Caco-2 (cell line): ENCODE measurements at regions not wholly inside any gene's neighbourhood (a gene's known extent, or its start where the extent isn't known, plus 50 kb on each side); places are given as distances from the start of the nearest gene placed in this dataset.

ENCODE experiments used
- BruUV-seq: library from RNA; stranded (reverse); fragments of 400-500 nt; replicated peaks from 2 replicates; lab custom pipeline; 2021; lab: Mats Ljungman, UMichigan
- CTCF ChIA-PET: fragments of 300-600 bp; sonication (Branson Sonifier 250); formaldehyde crosslinking; loops from one replicate; lab custom pipeline; 2022; ENCODE audit warnings: antibody characterized with exemption; lab: Charles Lee
- POLR2A ChIA-PET: fragments of 300-600 bp; sonication (Branson Sonifier 250); formaldehyde crosslinking; loops from one replicate; lab custom pipeline; 2022; ENCODE audit warnings: antibody characterized with exemption; lab: Charles Lee
- DNase-seq, 2 experiments: peaks; one replicate each; pipeline versions ENCODE4 v3.0.0 to v3.0.0-alpha.2; 2020 to 2022
- H3K27me3 ChIP-seq: replicated peaks from 2 replicates; pipeline ENCODE4 v1.6.0; 2011; ENCODE audit warnings: low read length; ENCODE audit not compliant: control insufficient read depth, insufficient read depth
- H3K36me3 ChIP-seq: 2 replicates; pipeline ENCODE4 v1.5.1; 2011; ENCODE audit warnings: low read length; ENCODE audit not compliant: control insufficient read depth, insufficient read depth
- H3K4me1 ChIP-seq: fragments of 250-450 bp; sonication (Bioruptor Pico); 2 replicates; pipeline ENCODE4 v1.5.1; 2020; ENCODE audit warnings: mild to moderate bottlenecking
- H3K4me3 ChIP-seq: 2 replicates; pipeline ENCODE4 v1.5.1; 2011; ENCODE audit warnings: low read depth, mild to moderate bottlenecking, control low read depth, low read length
- H3K9me3 ChIP-seq: fragments of 250-450 bp; sonication (Bioruptor Pico); 2 replicates; pipeline ENCODE4 v1.5.1; 2020; ENCODE audit warnings: mild to moderate bottlenecking, moderate library complexity
- H3K27ac Mint-ChIP-seq: one replicate; pipeline ENCODE4 v1.8.0; 2022; ENCODE audit warnings: mixed read lengths; ENCODE audit not compliant: unreplicated experiment
- H3K27me3 Mint-ChIP-seq: one replicate; pipeline ENCODE4 v1.8.0; 2022; ENCODE audit warnings: mixed read lengths; ENCODE audit not compliant: insufficient read depth, unreplicated experiment
- H3K36me3 Mint-ChIP-seq: one replicate; pipeline ENCODE4 v1.8.0; 2022; ENCODE audit warnings: mild to moderate bottlenecking, mixed read lengths; ENCODE audit not compliant: insufficient read depth, unreplicated experiment
- H3K4me1 Mint-ChIP-seq: one replicate; pipeline ENCODE4 v1.8.0; 2022; ENCODE audit warnings: low read depth, mixed read lengths; ENCODE audit not compliant: unreplicated experiment
- H3K4me3 Mint-ChIP-seq: one replicate; pipeline ENCODE4 v1.8.0; 2022; ENCODE audit warnings: mild to moderate bottlenecking, moderate library complexity, mixed read lengths; ENCODE audit not compliant: unreplicated experiment
- H3K9me3 Mint-ChIP-seq: one replicate; pipeline ENCODE4 v1.8.0; 2022; ENCODE audit warnings: mixed read lengths; ENCODE audit not compliant: unreplicated experiment
- intact Hi-C: fragments of 100-400 bp; cut with micrococcal nuclease; formaldehyde crosslinking; loops from one replicate; pipeline ENCODE4 v1.10.0; 2022; ENCODE audit not compliant: unreplicated experiment
- TF ChIP-seq, protein P1 (sequence below), 2 experiments: fragments of 200-600 bp in 1 of 2; IDR thresholded peaks; 1 replicate in 1 of 2; 2 replicates in 1 of 2; pipeline versions ENCODE4 v1.5.1 to v1.8.0; 2011 to 2022; ENCODE audit warnings: antibody characterized with exemption in 1 of 2, control low read depth in 1 of 2, inconsistent platforms in 1 of 2, low read depth in 1 of 2, low read length in 1 of 2, mild to moderate bottlenecking in 1 of 2, moderate library complexity in 1 of 2; ENCODE audit not compliant: insufficient read depth in 1 of 2, severe bottlenecking in 1 of 2, unreplicated experiment in 1 of 2

DNA sequence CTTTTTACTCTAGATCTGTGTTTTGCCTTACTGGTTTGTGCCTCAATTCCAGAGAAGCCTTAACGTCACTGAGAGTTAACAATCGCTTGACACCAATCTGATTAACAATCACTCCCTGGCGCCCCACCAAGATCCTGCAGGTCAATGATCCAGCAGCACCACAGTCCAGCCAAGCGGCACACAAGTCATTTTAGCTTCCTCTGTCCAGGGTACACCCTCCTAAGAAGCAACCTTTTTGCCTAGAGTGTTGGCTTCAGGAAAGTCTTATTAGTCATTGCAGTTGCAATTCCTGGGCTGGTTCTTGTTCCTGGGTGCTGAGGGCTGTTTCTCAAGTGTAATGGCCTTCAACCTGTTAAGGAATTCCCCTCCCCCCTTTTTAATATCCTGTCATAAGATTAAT is 323.0 kb upstream of the USP25 start:
- intact Hi-C loops, result no loop called here
- H3K27me3 ChIP-seq, result no peaks in the 10 kb centered on the region
- peaks cover 6% of the 10 kb centered on the region for H3K4me1 ChIP-seq
- TF ChIP-seq, protein P1, sequence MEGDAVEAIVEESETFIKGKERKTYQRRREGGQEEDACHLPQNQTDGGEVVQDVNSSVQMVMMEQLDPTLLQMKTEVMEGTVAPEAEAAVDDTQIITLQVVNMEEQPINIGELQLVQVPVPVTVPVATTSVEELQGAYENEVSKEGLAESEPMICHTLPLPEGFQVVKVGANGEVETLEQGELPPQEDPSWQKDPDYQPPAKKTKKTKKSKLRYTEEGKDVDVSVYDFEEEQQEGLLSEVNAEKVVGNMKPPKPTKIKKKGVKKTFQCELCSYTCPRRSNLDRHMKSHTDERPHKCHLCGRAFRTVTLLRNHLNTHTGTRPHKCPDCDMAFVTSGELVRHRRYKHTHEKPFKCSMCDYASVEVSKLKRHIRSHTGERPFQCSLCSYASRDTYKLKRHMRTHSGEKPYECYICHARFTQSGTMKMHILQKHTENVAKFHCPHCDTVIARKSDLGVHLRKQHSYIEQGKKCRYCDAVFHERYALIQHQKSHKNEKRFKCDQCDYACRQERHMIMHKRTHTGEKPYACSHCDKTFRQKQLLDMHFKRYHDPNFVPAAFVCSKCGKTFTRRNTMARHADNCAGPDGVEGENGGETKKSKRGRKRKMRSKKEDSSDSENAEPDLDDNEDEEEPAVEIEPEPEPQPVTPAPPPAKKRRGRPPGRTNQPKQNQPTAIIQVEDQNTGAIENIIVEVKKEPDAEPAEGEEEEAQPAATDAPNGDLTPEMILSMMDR (IDR thresholded peaks at IDR 0.05; ENCODE audit: insufficient read depth in 1 of 2, low read depth in 1 of 2, low read length in 1 of 2, severe bottlenecking in 1 of 2, unreplicated experiment in 1 of 2), result no peak
- peaks cover 3% of the 10 kb centered on the region for H3K9me3 Mint-ChIP-seq
- H3K27ac Mint-ChIP-seq, result no peak overlapping the region
- no peaks in the 10 kb centered on the region for H3K27me3 Mint-ChIP-seq
- no peak for DNase-seq
- H3K4me1 Mint-ChIP-seq, result no peaks in the 10 kb centered on the region
- H3K36me3 ChIP-seq, result no peaks in the 10 kb centered on the region
- CTCF ChIA-PET, result no interaction called here
- no peak overlapping the region for H3K4me3 Mint-ChIP-seq
- no peak overlapping the region for H3K4me3 ChIP-seq
- H3K36me3 Mint-ChIP-seq, result no peaks in the 10 kb centered on the region
- H3K9me3 ChIP-seq, result no peaks in the 10 kb centered on the region
- BruUV-seq, result no TSS peak
- POLR2A ChIA-PET, result no interaction called here

DNA sequence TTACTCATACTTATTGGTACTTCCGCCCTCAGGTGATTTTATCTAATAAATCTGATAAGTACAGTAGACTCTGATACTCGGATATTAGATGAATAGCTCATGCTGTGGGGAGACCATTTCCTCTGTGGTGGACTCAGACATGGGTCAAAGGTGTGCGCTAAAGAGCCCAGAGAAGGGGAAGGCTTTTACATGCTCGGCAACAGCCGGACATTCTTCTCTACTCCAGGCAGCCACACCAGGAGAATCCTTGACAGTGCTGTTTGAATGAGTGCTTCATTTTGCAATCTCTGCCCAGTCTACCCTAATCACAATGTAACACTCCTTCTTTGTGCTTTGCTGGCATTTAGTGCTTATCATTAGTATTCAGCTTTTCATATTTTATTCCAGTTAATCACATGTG is 322.2 kb upstream of the USP25 start:
- Histone ChIP-seq H3K4me3 (no peak overlapping the region), H3K4me1 (no peaks in the 10 kb centered on the region), H3K36me3 (no peaks in the 10 kb centered on the region), H3K9me3 (no peaks in the 10 kb centered on the region), H3K27me3 (no peaks in the 10 kb centered on the region)
- TF ChIP-seq, protein P1 (IDR thresholded peaks at IDR 0.05; ENCODE audit: insufficient read depth in 1 of 2, low read depth in 1 of 2, low read length in 1 of 2, severe bottlenecking in 1 of 2, unreplicated experiment in 1 of 2), result no peak
- ChIA-PET CTCF (no interaction called here), POLR2A (no interaction called here)
- DNase-seq, result no peak
- Mint-ChIP-seq H3K9me3 (peaks cover 11% of the 10 kb centered on the region), H3K4me1 (no peaks in the 10 kb centered on the region), H3K27ac (no peak overlapping the region), H3K36me3 (no peaks in the 10 kb centered on the region), H3K4me3 (no peak overlapping the region), H3K27me3 (no peaks in the 10 kb centered on the region)
- BruUV-seq, result no TSS peak
- intact Hi-C loops, result no loop called here

DNA sequence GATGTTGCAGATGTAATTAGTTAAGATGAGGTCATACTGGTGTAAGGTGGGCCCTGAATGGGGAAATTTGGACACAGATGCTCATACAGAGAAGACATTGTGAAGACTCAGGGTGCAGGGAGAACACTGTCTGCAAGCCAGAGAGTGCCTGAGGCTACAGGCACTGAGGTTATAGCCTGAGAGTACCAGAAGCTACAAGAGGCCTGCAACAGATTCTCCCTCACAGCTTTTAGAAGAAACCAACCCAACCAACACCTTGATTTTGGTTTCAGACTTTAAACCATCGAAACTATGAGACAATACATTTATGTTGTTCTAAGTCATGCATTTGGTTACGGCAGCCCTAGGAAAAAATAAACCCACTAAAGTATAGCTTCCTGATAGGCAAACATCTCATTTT is 321.7 kb upstream of the USP25 start:
- H3K4me1 ChIP-seq, result no peaks in the 10 kb centered on the region
- H3K9me3 Mint-ChIP-seq, result peaks cover 12% of the 10 kb centered on the region
- BruUV-seq, result no TSS peak
- intact Hi-C loops, result no loop called here
- ChIA-PET POLR2A (no interaction called here), CTCF (no interaction called here)
- H3K4me3 Mint-ChIP-seq, result no peak overlapping the region
- H3K4me3 ChIP-seq, result no peak overlapping the region
- H3K36me3 ChIP-seq, result no peaks in the 10 kb centered on the region
- no peak for DNase-seq
- no peaks in the 10 kb centered on the region for H3K27me3 ChIP-seq
- TF ChIP-seq, protein P1 (IDR thresholded peaks at IDR 0.05; ENCODE audit: insufficient read depth in 1 of 2, low read depth in 1 of 2, low read length in 1 of 2, severe bottlenecking in 1 of 2, unreplicated experiment in 1 of 2), result no peak
- no peaks in the 10 kb centered on the region for H3K4me1 Mint-ChIP-seq
- H3K36me3 Mint-ChIP-seq, result no peaks in the 10 kb centered on the region
- no peaks in the 10 kb centered on the region for H3K9me3 ChIP-seq
- no peak overlapping the region for H3K27ac Mint-ChIP-seq
- H3K27me3 Mint-ChIP-seq, result no peaks in the 10 kb centered on the region
